ENCODE measurements at regions not wholly inside any gene's neighbourhood (a gene's known extent, or its start where the extent isn't known, plus 50 kb on each side); places are given as distances from the start of the nearest gene placed in this dataset.

- H3K79me2 ChIP-seq (ENCODE audit: insufficient read depth, low read length) = no peaks in the 10 kb centered on the region
- H2AFZ ChIP-seq (ENCODE audit: low read depth, low read length, poor library complexity, severe bottlenecking) = no peak overlapping the region
- no peak overlapping the region for H3K4me2 ChIP-seq (ENCODE audit: low read length)
- H3K9me3 ChIP-seq (ENCODE audit: control insufficient read depth in 1 of 2, insufficient read depth in 1 of 2, low read depth in 1 of 2, low read length in 2 of 2) = no peaks in the 10 kb centered on the region
- DNase-seq (ENCODE audit: low read depth, low spot score) (no peak), ATAC-seq (no peak)
- no peak overlapping the region for H3K4me3 ChIP-seq (replicated peaks in 1 of 2; ENCODE audit: low read depth in 1 of 2, low read length in 2 of 2)
- TF ChIP-seq SIN3A (IDR thresholded peaks at IDR 0.05; ENCODE audit: low read depth) = no peak
- no peak for TF ChIP-seq ZFX (IDR thresholded peaks at IDR 0.05)
- TF ChIP-seq REST (IDR thresholded peaks at IDR 0.05; ENCODE audit: low read depth) = no peak
- TF ChIP-seq CEBPB (IDR thresholded peaks at IDR 0.05; ENCODE audit: low read depth) = no peak
- no peak for TF ChIP-seq ELF1 (IDR thresholded peaks at IDR 0.05; ENCODE audit: borderline replicate concordance, low read depth)
- TF ChIP-seq TCF7L2 (IDR thresholded peaks at IDR 0.05; ENCODE audit: borderline replicate concordance, extremely low read depth, insufficient read depth, insufficient read length) = no peak
- TF ChIP-seq EGR1 (IDR thresholded peaks at IDR 0.05; ENCODE audit: low read depth) = no peak
- TF ChIP-seq ZBTB33 (IDR thresholded peaks at IDR 0.05; ENCODE audit: extremely low read depth, insufficient replicate concordance, low read length) = no peak
- CTCF ChIA-PET = no interaction called here
- RAD21 ChIA-PET (ENCODE audit: low non-redundant PET in 1 of 2, low total read pairs in 2 of 2, uncharacterized antibody in 2 of 2, unreplicated experiment in 2 of 2) = no interaction called here
- H4K20me1 ChIP-seq (ENCODE audit: insufficient read depth) = no peaks in the 10 kb centered on the region
- POLR2A ChIA-PET = no interaction called here
- H3K9me2 ChIP-seq (ENCODE audit: insufficient read depth) = no peaks in the 10 kb centered on the region
- H3K4me1 ChIP-seq (ENCODE audit: control insufficient read depth in 1 of 2, insufficient read depth in 2 of 2, low read length in 2 of 2) = no peaks in the 10 kb centered on the region
- no peak overlapping the region for H3K9ac ChIP-seq (ENCODE audit: low read length)
- 0 out of 2 replicates have a peak, but pooled peaks cover 7% of the 10 kb centered on the region for H3K27me3 ChIP-seq (ENCODE audit: insufficient read depth, low read length)
- no TSS peak for BruUV-seq (replicated peaks)
- intact Hi-C loops (cut with micrococcal nuclease) = no loop called here
- no peak overlapping the region for H3K27ac ChIP-seq (ENCODE audit: low read depth, low read length)
- H3K36me3 ChIP-seq (ENCODE audit: control insufficient read depth in 1 of 2, insufficient read depth in 2 of 2, low read length in 2 of 2) = no peaks in the 10 kb centered on the region
Observed at GRCh38 chr12:58818546-58818945, 101.8 kb downstream of the LRIG3 start.
